ENCODE measurements at regions not wholly inside any gene's neighbourhood (a gene's known extent, or its start where the extent isn't known, plus 50 kb on each side); places are given as distances from the start of the nearest gene placed in this dataset.

DNA sequence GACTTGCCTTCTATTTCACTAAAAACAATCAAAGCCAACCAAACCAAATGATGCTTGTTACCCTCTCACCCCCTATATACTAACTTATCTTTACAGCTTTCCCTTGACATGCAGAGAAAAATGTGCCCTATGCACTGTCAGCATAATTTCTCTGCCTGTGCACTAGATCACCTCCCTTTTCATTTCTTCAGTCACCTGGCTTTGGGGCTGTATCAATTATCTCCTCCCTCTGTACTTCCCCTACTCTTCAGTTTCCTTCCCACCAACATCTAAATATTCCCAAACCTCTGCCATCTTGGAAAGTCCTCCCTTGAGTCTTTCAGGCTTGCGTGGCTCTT, 103.5 kb upstream of the TAPT1 start:
- Histone ChIP-seq H3K4me1 (no peaks in the 10 kb centered on the region), H3K9me3 (no peaks in the 10 kb centered on the region), H3K36me3 (ENCODE audit: low read depth, missing control alignments) (no peaks in the 10 kb centered on the region), H3K4me3 (no peak overlapping the region), H3K27ac (no peak overlapping the region), H3K27me3 (no peaks in the 10 kb centered on the region)
- TF ChIP-seq, protein P1, sequence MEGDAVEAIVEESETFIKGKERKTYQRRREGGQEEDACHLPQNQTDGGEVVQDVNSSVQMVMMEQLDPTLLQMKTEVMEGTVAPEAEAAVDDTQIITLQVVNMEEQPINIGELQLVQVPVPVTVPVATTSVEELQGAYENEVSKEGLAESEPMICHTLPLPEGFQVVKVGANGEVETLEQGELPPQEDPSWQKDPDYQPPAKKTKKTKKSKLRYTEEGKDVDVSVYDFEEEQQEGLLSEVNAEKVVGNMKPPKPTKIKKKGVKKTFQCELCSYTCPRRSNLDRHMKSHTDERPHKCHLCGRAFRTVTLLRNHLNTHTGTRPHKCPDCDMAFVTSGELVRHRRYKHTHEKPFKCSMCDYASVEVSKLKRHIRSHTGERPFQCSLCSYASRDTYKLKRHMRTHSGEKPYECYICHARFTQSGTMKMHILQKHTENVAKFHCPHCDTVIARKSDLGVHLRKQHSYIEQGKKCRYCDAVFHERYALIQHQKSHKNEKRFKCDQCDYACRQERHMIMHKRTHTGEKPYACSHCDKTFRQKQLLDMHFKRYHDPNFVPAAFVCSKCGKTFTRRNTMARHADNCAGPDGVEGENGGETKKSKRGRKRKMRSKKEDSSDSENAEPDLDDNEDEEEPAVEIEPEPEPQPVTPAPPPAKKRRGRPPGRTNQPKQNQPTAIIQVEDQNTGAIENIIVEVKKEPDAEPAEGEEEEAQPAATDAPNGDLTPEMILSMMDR (IDR thresholded peaks at IDR 0.05): no peak
- no peak for TF ChIP-seq POLR2A (IDR thresholded peaks at IDR 0.05)
- intact Hi-C loops (cut with DNase I; ENCODE audit: low total_unique reads): no loop called here
- no peak for DNase-seq
- 96 to 100% methylated on average over 1 of the region's 1 CpG for WGBS, 2 donors

DNA sequence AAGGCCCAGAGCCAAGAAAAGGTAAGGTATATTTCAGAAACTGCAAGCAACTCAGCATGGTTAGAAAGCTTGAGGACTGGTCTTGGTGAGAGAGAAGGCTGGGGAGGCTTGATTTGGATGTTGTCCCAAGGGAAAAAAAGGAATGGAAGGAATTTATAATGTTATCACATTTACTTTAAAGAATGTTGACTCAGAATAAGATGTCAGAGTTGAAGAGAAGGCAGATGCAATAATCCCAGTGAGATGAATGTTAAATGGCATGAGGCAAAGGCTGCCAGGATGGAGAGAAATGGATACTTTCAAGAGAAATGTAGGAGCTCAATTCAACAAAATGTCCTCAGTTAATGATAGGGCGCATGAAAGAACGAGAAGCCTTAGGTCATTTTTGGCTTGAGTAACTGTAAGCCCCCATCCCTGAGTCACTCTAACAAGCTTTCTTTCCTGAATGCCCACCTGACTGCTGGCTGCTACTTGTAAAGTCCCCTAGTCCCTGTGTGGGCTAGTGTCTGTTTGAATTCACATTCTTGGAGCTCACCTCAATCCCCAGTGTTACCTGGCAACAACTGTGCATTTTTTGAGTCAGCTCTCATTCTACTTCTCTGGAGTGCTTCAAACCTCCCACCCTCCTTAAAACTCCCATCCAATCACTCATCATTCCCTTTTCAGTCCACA, 103.0 kb upstream of the TAPT1 start:
- Histone ChIP-seq H3K27ac (no peak overlapping the region), H3K9me3 (no peaks in the 10 kb centered on the region), H3K36me3 (ENCODE audit: low read depth, missing control alignments) (no peaks in the 10 kb centered on the region), H3K27me3 (no peaks in the 10 kb centered on the region), H3K4me3 (no peak overlapping the region), H3K4me1 (no peaks in the 10 kb centered on the region)
- intact Hi-C loops (cut with DNase I; ENCODE audit: low total_unique reads): no loop called here
- WGBS, 2 donors: 84 to 92% methylated on average over 2 of the region's 2 CpGs
- TF ChIP-seq, protein P1 (IDR thresholded peaks at IDR 0.05): no peak
- no peak for TF ChIP-seq POLR2A (IDR thresholded peaks at IDR 0.05)
- no peak for DNase-seq

DNA sequence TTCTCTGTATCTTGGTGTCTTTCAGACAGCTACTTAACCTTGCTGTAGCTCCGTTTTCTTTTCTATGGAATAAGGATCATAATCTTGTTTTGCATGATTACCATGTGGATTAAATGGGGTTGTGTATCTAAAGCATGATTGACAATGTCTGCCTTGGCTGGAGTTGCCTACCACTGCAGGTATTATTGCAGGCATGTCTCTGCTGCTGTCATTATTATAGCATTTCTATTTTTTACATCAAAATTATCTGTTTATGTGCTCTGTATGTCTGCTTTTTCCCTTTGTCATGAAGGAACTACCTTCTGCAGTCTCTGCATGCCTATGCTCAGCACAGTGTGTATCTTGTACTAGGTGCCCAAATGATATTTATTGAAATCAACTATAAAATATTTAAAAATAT, 95.9 kb upstream of the TAPT1 start:
- H3K4me1 ChIP-seq: no peaks in the 10 kb centered on the region
- intact Hi-C loops (cut with DNase I; ENCODE audit: low total_unique reads): no loop called here
- 54 to 56% methylated on average over 1 of the region's 1 CpG for WGBS, 2 donors
- DNase-seq: no peak
- H3K27me3 ChIP-seq: no peaks in the 10 kb centered on the region
- no peak overlapping the region for H3K27ac ChIP-seq
- no peaks in the 10 kb centered on the region for H3K36me3 ChIP-seq (ENCODE audit: low read depth, missing control alignments)
- TF ChIP-seq, protein P1 (IDR thresholded peaks at IDR 0.05): no peak
- TF ChIP-seq POLR2A (IDR thresholded peaks at IDR 0.05): no peak
- H3K9me3 ChIP-seq: no peaks in the 10 kb centered on the region
- H3K4me3 ChIP-seq: no peak overlapping the region

DNA sequence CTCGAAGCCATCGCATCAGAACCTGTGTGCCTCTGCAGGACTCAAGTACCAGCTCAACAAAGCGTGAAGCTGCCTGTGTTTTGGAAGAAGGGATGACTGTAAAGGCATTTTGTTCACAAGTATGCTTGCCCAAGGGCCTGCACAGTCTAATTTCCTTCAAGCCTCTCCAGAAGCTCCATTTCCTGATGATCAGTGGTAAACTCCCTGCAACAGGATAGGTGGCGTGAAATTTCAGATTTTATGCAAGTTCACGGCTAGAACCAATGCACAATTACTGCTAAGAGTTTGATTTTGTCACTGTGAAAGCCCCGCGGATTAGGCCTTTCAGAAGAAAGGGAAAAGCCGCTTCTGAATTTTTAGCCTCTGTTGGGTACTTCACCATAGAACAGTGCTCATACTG, 89.2 kb upstream of the TAPT1 start:
- Histone ChIP-seq H3K27me3 (no peaks in the 10 kb centered on the region), H3K4me1 (no peaks in the 10 kb centered on the region), H3K27ac (no peak overlapping the region), H3K4me3 (no peak overlapping the region), H3K36me3 (ENCODE audit: low read depth, missing control alignments) (no peaks in the 10 kb centered on the region), H3K9me3 (no peaks in the 10 kb centered on the region)
- DNase-seq: no peak
- intact Hi-C loops (cut with DNase I; ENCODE audit: low total_unique reads): no loop called here
- TF ChIP-seq, protein P1 (IDR thresholded peaks at IDR 0.05): no peak
- WGBS, 2 donors: 83 to 96% methylated on average over 8 of the region's 8 CpGs

DNA sequence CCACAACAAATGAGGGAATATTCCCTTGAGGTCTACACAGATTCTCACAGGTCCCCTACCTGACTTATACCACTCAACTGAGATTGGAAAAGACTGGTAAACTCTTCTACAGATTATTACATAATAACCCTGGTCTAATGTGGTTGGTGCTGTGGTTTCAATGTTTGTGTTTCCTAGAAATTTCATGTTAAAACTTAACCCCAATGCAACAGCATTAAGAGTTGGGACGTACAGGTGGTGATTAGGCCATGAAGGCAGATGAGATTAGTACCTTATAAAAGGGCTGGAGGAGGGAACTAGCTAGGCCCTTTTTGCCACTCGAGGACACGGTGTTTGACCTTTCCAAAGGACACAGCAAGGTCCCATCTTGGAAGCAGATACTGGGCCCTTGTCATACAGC, 84.3 kb upstream of the TAPT1 start:
- Histone ChIP-seq H3K4me3 (no peak overlapping the region), H3K27me3 (no peaks in the 10 kb centered on the region), H3K36me3 (ENCODE audit: low read depth, missing control alignments) (no peaks in the 10 kb centered on the region), H3K4me1 (no peaks in the 10 kb centered on the region), H3K9me3 (no peaks in the 10 kb centered on the region), H3K27ac (no peak overlapping the region)
- DNase-seq: no peak
- TF ChIP-seq, protein P1 (IDR thresholded peaks at IDR 0.05): no peak
- no peak for TF ChIP-seq POLR2A (IDR thresholded peaks at IDR 0.05)
- WGBS, 2 donors: 89% methylated on average over 3 of the region's 3 CpGs
- intact Hi-C loops (cut with DNase I; ENCODE audit: low total_unique reads): no loop called here
